H9 (cell line): ENCODE measurements at regions not wholly inside any gene's neighbourhood (a gene's known extent, or its start where the extent isn't known, plus 50 kb on each side); places are given as distances from the start of the nearest gene placed in this dataset.

Experiments
- DNase-seq: peaks from one replicate; pipeline ENCODE4 v3.0.0-alpha.2; 2017
- H2AFZ ChIP-seq: one replicate; pipeline ENCODE4 v1.6.1; 2013; ENCODE audit warnings: mild to moderate bottlenecking, low read length, control low read depth, moderate library complexity
- H2AK5ac ChIP-seq: 2 replicates; pipeline ENCODE4 v1.6.1; 2013; ENCODE audit warnings: low read length, control low read depth, mixed read lengths; ENCODE audit not compliant: insufficient read length
- H2BK120ac ChIP-seq: one replicate; pipeline ENCODE4 v1.6.1; 2013; ENCODE audit warnings: low read depth, mild to moderate bottlenecking, low read length, control low read depth, inconsistent platforms; ENCODE audit not compliant: poor library complexity, severe bottlenecking
- H2BK12ac ChIP-seq: 2 replicates; pipeline ENCODE4 v1.6.1; 2013; ENCODE audit warnings: low read length, control low read depth, mixed read lengths, low read depth; ENCODE audit not compliant: insufficient read length
- H2BK15ac ChIP-seq: 2 replicates; pipeline ENCODE4 v1.6.1; 2013; ENCODE audit warnings: low read depth, low read length, control low read depth
- H2BK20ac ChIP-seq: one replicate; pipeline ENCODE4 v1.6.1; 2013; ENCODE audit warnings: low read depth, mild to moderate bottlenecking, low read length, control low read depth, inconsistent platforms; ENCODE audit not compliant: poor library complexity, severe bottlenecking
- H2BK5ac ChIP-seq: 2 replicates; pipeline ENCODE4 v1.6.1; 2013; ENCODE audit warnings: low read length, control low read depth, mixed read lengths; ENCODE audit not compliant: insufficient read length
- H3K14ac ChIP-seq: 2 replicates; pipeline ENCODE4 v1.6.1; 2013; ENCODE audit warnings: low read length, control low read depth; ENCODE audit not compliant: insufficient read depth
- H3K18ac ChIP-seq: 2 replicates; pipeline ENCODE4 v1.6.1; 2013; ENCODE audit warnings: low read depth, mild to moderate bottlenecking, mixed read lengths, low read length, control low read depth; ENCODE audit not compliant: insufficient read length
- H3K23ac ChIP-seq: 2 replicates; pipeline ENCODE4 v1.6.1; 2013; ENCODE audit warnings: low read length, control low read depth, mixed read lengths, low read depth; ENCODE audit not compliant: insufficient read length
- H3K23me2 ChIP-seq: 2 replicates; pipeline ENCODE4 v1.6.1; 2013; ENCODE audit warnings: low read depth, mild to moderate bottlenecking, mixed read lengths, low read length, control low read depth; ENCODE audit not compliant: insufficient read length, poor library complexity, severe bottlenecking
- H3K27ac ChIP-seq: 2 replicates; pipeline ENCODE4 v1.5.1; 2013; ENCODE audit warnings: low read length, control low read depth, mixed read lengths, low read depth; ENCODE audit not compliant: insufficient read length
- H3K27me3 ChIP-seq: 2 replicates; pipeline ENCODE4 v1.6.1; 2013; ENCODE audit warnings: low read length, control low read depth, inconsistent platforms; ENCODE audit not compliant: insufficient read depth
- H3K4ac ChIP-seq: 2 replicates; pipeline ENCODE4 v1.6.1; 2013; ENCODE audit warnings: low read depth, mild to moderate bottlenecking, control low read depth, inconsistent platforms, low read length, moderate library complexity
- H3K4me1 ChIP-seq: 2 replicates; pipeline ENCODE4 v1.6.1; 2013; ENCODE audit warnings: low read length, control low read depth, inconsistent platforms; ENCODE audit not compliant: insufficient read depth
- H3K4me2 ChIP-seq: 2 replicates; pipeline ENCODE4 v1.6.1; 2013; ENCODE audit warnings: low read length, control low read depth, mixed read lengths; ENCODE audit not compliant: insufficient read length, insufficient read depth
- H3K56ac ChIP-seq: 2 replicates; pipeline ENCODE4 v1.6.1; 2013; ENCODE audit warnings: low read depth, mild to moderate bottlenecking, mixed read lengths, low read length, control low read depth; ENCODE audit not compliant: insufficient read length
- H3K79me1 ChIP-seq: 2 replicates; pipeline ENCODE4 v1.6.1; 2013; ENCODE audit warnings: low read depth, mild to moderate bottlenecking, moderate library complexity, low read length, control low read depth, inconsistent platforms; ENCODE audit not compliant: insufficient read depth, poor library complexity, severe bottlenecking
- H3K79me2 ChIP-seq: 2 replicates; pipeline ENCODE4 v1.6.1; 2013; ENCODE audit warnings: low read length, control low read depth, inconsistent platforms; ENCODE audit not compliant: insufficient read depth
- H3K9ac ChIP-seq: 2 replicates; pipeline ENCODE4 v1.6.1; 2013; ENCODE audit warnings: low read length, control low read depth, mixed read lengths; ENCODE audit not compliant: insufficient read length; ENCODE audit errors: extremely low read depth
- H3K9me3 ChIP-seq: one replicate; pipeline ENCODE4 v1.6.1; 2013; ENCODE audit warnings: low read depth, low read length, inconsistent platforms; ENCODE audit not compliant: control insufficient read depth
- H3T11ph ChIP-seq: one replicate; pipeline ENCODE4 v1.6.1; 2013; ENCODE audit warnings: mild to moderate bottlenecking, low read length, control low read depth, inconsistent platforms
- H4K20me1 ChIP-seq: one replicate; pipeline ENCODE4 v1.6.1; 2013; ENCODE audit not compliant: control insufficient read depth, insufficient read length, insufficient read depth
- H4K5ac ChIP-seq: 2 replicates; pipeline ENCODE4 v1.6.1; 2013; ENCODE audit warnings: low read depth, mild to moderate bottlenecking, mixed read lengths, low read length, control low read depth; ENCODE audit not compliant: insufficient read length
- H4K8ac ChIP-seq: replicated peaks from 2 replicates; pipeline ENCODE4 v1.6.1; 2013; ENCODE audit warnings: low read length, control low read depth, mixed read lengths, low read depth; ENCODE audit not compliant: insufficient read length
- H4K91ac ChIP-seq: 2 replicates; pipeline ENCODE4 v1.6.1; 2013; ENCODE audit warnings: low read depth, mild to moderate bottlenecking, moderate library complexity, mixed read lengths, low read length, control low read depth; ENCODE audit not compliant: insufficient read length
- H3K27ac Mint-ChIP-seq, 3 experiments: 2 replicates in 2 of 3; 3 replicates in 1 of 3; pipeline ENCODE4 v1.8.0; 2020 to 2021; ENCODE audit warnings: mixed read lengths in 3 of 3, mild to moderate bottlenecking in 1 of 3, moderate library complexity in 1 of 3
- H3K27me3 Mint-ChIP-seq: 2 replicates; pipeline ENCODE4 v1.8.0; 2021; ENCODE audit warnings: low read depth, mild to moderate bottlenecking, moderate library complexity, mixed read lengths
- H3K36me3 Mint-ChIP-seq, 3 experiments: 2 replicates in 2 of 3; 3 replicates in 1 of 3; pipeline ENCODE4 v1.8.0; 2020 to 2021; ENCODE audit warnings: low read depth in 3 of 3, mixed read lengths in 3 of 3; ENCODE audit not compliant: insufficient read depth in 1 of 3
- H3K4me1 Mint-ChIP-seq, 2 experiments: 2 replicates each; pipeline ENCODE4 v1.8.0; 2020; ENCODE audit warnings: mixed read lengths in 2 of 2
- H3K4me3 Mint-ChIP-seq, 2 experiments: 2 replicates in 1 of 2; 3 replicates in 1 of 2; pipeline ENCODE4 v1.8.0; 2020 to 2021; ENCODE audit warnings: mild to moderate bottlenecking in 2 of 2, mixed read lengths in 2 of 2, moderate library complexity in 1 of 2
- H3K9me3 Mint-ChIP-seq, 2 experiments: 2 replicates in 1 of 2; 3 replicates in 1 of 2; pipeline ENCODE4 v1.8.0; 2020; ENCODE audit warnings: mild to moderate bottlenecking in 2 of 2, mixed read lengths in 2 of 2, moderate library complexity in 1 of 2
- WGBS: extraction: QIAGEN DNeasy Blood & Tissue Kit; methylation state at CpG from one replicate; pipeline ENCODE4 v1.1.7; 2013; ENCODE audit warnings: missing lambda C conversion rate, low lambda C conversion rate, mixed read lengths; ENCODE audit not compliant: insufficient read length; ENCODE audit errors: extremely low coverage; 5-methylcytosine and 5-hydroxymethylcytosine counted together
- TF ChIP-seq, protein P1 (sequence below): fragments of 200-600 bp; sonication (generic); conservative IDR thresholded peaks from 3 replicates; pipeline ENCODE4 v1.8.0; 2021; ENCODE audit warnings: antibody characterized with exemption, mild to moderate bottlenecking

DNA sequence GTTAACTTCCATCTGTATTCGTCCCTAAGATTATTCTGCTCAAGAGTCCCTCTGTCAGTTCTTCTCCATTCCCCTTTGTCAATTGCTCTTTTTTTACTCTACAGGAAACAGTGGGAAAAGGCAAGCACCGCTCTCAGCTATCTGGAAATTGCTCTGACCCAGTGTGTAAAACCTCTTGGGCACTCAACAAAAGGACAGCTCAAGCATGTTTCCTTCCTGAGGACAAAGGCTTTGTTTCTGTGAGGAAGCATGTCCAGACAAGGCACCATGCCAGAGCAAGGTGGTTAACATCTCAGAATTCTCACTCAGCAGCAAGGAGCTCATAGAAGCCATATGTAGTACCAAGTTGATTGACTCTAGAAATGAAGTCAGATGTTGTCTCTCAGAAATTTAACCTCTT lies 735.6 kb downstream of the TSN start:
- no peak overlapping the region for H3K4me2 ChIP-seq
- H4K91ac ChIP-seq, result no peak overlapping the region
- no peak for DNase-seq
- H3K27me3 ChIP-seq, result no peaks in the 10 kb centered on the region
- no peaks in the 10 kb centered on the region for H3K23me2 ChIP-seq
- H3K9ac ChIP-seq, result no peak overlapping the region
- H3K36me3 Mint-ChIP-seq, result peaks cover 0 to 8% (median 4%) of the 10 kb centered on the region in 3 experiments; a peak in 5 of 7 replicates
- no peak overlapping the region for H3K4ac ChIP-seq
- no peak overlapping the region for H3K14ac ChIP-seq
- peaks cover 6 to 20% of the 10 kb centered on the region in 2 experiments; a peak in 3 of 4 replicates for H3K4me1 Mint-ChIP-seq
- WGBS, result no CpG with 5 or more reads among the region's 2 CpGs
- no peaks in the 10 kb centered on the region for H3K9me3 ChIP-seq
- H2BK5ac ChIP-seq, result no peak overlapping the region
- H2BK12ac ChIP-seq, result no peak overlapping the region
- peaks cover 8 to 10% of the 10 kb centered on the region in 2 experiments; a peak in 3 of 5 replicates for H3K9me3 Mint-ChIP-seq
- no peak overlapping the region for H3K56ac ChIP-seq
- no peak overlapping the region for H4K5ac ChIP-seq
- H4K20me1 ChIP-seq, result no peaks in the 10 kb centered on the region
- H3T11ph ChIP-seq, result no peak overlapping the region
- H2AK5ac ChIP-seq, result no peak overlapping the region
- peaks cover 3% of the 10 kb centered on the region for H3K27me3 Mint-ChIP-seq
- no peak overlapping the region for H2BK120ac ChIP-seq
- TF ChIP-seq, protein P1, sequence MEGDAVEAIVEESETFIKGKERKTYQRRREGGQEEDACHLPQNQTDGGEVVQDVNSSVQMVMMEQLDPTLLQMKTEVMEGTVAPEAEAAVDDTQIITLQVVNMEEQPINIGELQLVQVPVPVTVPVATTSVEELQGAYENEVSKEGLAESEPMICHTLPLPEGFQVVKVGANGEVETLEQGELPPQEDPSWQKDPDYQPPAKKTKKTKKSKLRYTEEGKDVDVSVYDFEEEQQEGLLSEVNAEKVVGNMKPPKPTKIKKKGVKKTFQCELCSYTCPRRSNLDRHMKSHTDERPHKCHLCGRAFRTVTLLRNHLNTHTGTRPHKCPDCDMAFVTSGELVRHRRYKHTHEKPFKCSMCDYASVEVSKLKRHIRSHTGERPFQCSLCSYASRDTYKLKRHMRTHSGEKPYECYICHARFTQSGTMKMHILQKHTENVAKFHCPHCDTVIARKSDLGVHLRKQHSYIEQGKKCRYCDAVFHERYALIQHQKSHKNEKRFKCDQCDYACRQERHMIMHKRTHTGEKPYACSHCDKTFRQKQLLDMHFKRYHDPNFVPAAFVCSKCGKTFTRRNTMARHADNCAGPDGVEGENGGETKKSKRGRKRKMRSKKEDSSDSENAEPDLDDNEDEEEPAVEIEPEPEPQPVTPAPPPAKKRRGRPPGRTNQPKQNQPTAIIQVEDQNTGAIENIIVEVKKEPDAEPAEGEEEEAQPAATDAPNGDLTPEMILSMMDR, result no peak
- H3K23ac ChIP-seq, result no peak overlapping the region
- no peak overlapping the region for H3K4me3 Mint-ChIP-seq
- no peak overlapping the region for H4K8ac ChIP-seq
- H2BK20ac ChIP-seq, result no peak overlapping the region
- H3K4me1 ChIP-seq, result peaks cover 2% of the 10 kb centered on the region; the same call in 1 of the 2 replicates
- H3K79me2 ChIP-seq, result no peaks in the 10 kb centered on the region
- peak overlapping the region in 1 of 3 experiments; percentile 83; a peak in 2 of 7 replicates for H3K27ac Mint-ChIP-seq
- H2BK15ac ChIP-seq, result no peak overlapping the region
- peak overlapping the region; percentile 56 for H2AFZ ChIP-seq
- no peaks in the 10 kb centered on the region for H3K79me1 ChIP-seq
- no peak overlapping the region for H3K27ac ChIP-seq
- H3K18ac ChIP-seq, result no peak overlapping the region
